ENCODE measurements at regions not wholly inside any gene's neighbourhood (a gene's known extent, or its start where the extent isn't known, plus 50 kb on each side); places are given as distances from the start of the nearest gene placed in this dataset.
"Not testable (repeated sequence)": the region's sequence is repeated elsewhere in the genome, so short reads cannot be mapped to it uniquely, and the experiment has no call there.

- H3K36me3 Mint-ChIP-seq (ENCODE audit: low read depth); H3K9me3 Mint-ChIP-seq (ENCODE audit: low read depth): not testable (repeated sequence)
Observed at GRCh38 chr2:111510384-111510783, 373.6 kb downstream of the ANAPC1 start.

GRCh38 chr2:111511062-111511461, 372.9 kb downstream of the ANAPC1 start:
- not testable (repeated sequence) for H3K4me3 Mint-ChIP-seq (ENCODE audit: unreplicated experiment); H3K9me3 Mint-ChIP-seq (ENCODE audit: low read depth); DNase-seq (ENCODE audit: low spot score); H3K27me3 Mint-ChIP-seq (ENCODE audit: low read depth); H3K36me3 Mint-ChIP-seq (ENCODE audit: low read depth); H3K27ac Mint-ChIP-seq (ENCODE audit: unreplicated experiment); H3K4me1 Mint-ChIP-seq (ENCODE audit: low read depth)

More at GRCh38 chr2:111510384-111510783, 373.6 kb downstream of the ANAPC1 start:
- H3K27ac Mint-ChIP-seq (ENCODE audit: unreplicated experiment); H3K4me1 Mint-ChIP-seq (ENCODE audit: low read depth); H3K4me3 Mint-ChIP-seq (ENCODE audit: unreplicated experiment); DNase-seq (ENCODE audit: low spot score); H3K27me3 Mint-ChIP-seq (ENCODE audit: low read depth): not testable (repeated sequence)

DNA sequence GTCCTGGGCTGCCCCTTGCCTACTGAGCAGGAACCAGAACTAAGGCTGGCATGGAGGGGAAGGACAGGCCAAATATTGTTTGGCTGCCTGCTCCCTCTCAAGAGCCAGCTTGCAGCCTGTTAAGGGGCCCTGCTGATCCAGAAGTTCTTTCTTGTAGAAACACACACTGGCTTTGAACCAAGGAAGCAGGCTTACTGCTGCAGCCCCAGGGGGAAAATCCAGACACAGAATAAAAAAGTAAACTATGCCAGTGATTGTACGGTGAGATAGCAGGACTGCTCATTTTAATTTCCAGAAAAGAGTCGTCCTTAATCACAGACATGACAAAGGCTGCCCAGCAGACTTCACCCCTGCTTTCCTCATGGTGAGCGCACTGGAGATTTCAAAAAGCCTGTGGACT, 371.6 kb downstream of the ANAPC1 start:
- H3K9me3 Mint-ChIP-seq (ENCODE audit: low read depth); H3K4me3 Mint-ChIP-seq (ENCODE audit: unreplicated experiment); DNase-seq (ENCODE audit: low spot score); H3K4me1 Mint-ChIP-seq (ENCODE audit: low read depth); H3K27ac Mint-ChIP-seq (ENCODE audit: unreplicated experiment); H3K27me3 Mint-ChIP-seq (ENCODE audit: low read depth); H3K36me3 Mint-ChIP-seq (ENCODE audit: low read depth): not testable (repeated sequence)

GRCh38 chr2:111514138-111514537, 369.9 kb downstream of the ANAPC1 start:
- H3K27ac Mint-ChIP-seq (ENCODE audit: unreplicated experiment); H3K9me3 Mint-ChIP-seq (ENCODE audit: low read depth); H3K4me3 Mint-ChIP-seq (ENCODE audit: unreplicated experiment); H3K36me3 Mint-ChIP-seq (ENCODE audit: low read depth); DNase-seq (ENCODE audit: low spot score); H3K27me3 Mint-ChIP-seq (ENCODE audit: low read depth); H3K4me1 Mint-ChIP-seq (ENCODE audit: low read depth): not testable (repeated sequence)

GRCh38 chr2:111517050-111517720, 366.8 kb downstream of the ANAPC1 start:
- not testable (repeated sequence) for H3K9me3 Mint-ChIP-seq (ENCODE audit: low read depth); H3K36me3 Mint-ChIP-seq (ENCODE audit: low read depth); H3K27ac Mint-ChIP-seq (ENCODE audit: unreplicated experiment); H3K27me3 Mint-ChIP-seq (ENCODE audit: low read depth); H3K4me3 Mint-ChIP-seq (ENCODE audit: unreplicated experiment); DNase-seq (ENCODE audit: low spot score)
- peaks cover 19% of the 10 kb centered on the region for H3K4me1 Mint-ChIP-seq (ENCODE audit: low read depth)

DNA sequence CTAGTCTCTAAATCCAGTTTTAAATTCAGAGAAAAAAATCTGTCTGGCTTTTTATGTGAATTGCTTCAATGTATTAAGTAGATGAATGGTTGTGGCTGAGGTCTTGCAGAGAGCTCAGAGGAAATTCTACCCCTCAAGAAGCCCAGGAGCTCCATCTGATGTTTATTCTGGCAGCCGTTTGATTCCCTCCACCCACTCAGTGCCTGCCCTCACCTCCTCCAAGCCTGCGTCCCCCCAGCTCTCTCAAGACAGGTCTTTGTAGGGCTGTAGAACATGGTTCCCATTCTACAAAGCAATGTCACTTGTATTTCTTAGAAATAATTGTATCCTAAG, 366.3 kb downstream of the ANAPC1 start:
- peaks cover 21% of the 10 kb centered on the region for H3K4me1 Mint-ChIP-seq (ENCODE audit: low read depth)
- not testable (repeated sequence) for H3K4me3 Mint-ChIP-seq (ENCODE audit: unreplicated experiment); H3K27ac Mint-ChIP-seq (ENCODE audit: unreplicated experiment); H3K9me3 Mint-ChIP-seq (ENCODE audit: low read depth); H3K27me3 Mint-ChIP-seq (ENCODE audit: low read depth); H3K36me3 Mint-ChIP-seq (ENCODE audit: low read depth); DNase-seq (ENCODE audit: low spot score)

- Mint-ChIP-seq H3K4me3 (ENCODE audit: unreplicated experiment) (no peak overlapping the region), H3K36me3 (ENCODE audit: low read depth) (no peaks in the 10 kb centered on the region), H3K4me1 (ENCODE audit: low read depth) (peaks cover 34% of the 10 kb centered on the region), H3K9me3 (ENCODE audit: low read depth) (no peaks in the 10 kb centered on the region), H3K27me3 (ENCODE audit: low read depth) (no peaks in the 10 kb centered on the region), H3K27ac (ENCODE audit: unreplicated experiment) (no peak overlapping the region)
- no peak for TF ChIP-seq CTCF (IDR thresholded peaks at IDR 0.05)
- no peak for DNase-seq (ENCODE audit: low spot score)
Observed at GRCh38 chr2:111519071-111519470, 364.9 kb downstream of the ANAPC1 start.

GRCh38 chr2:111522231-111522768, 361.7 kb downstream of the ANAPC1 start:
- no peak for TF ChIP-seq CTCF (IDR thresholded peaks at IDR 0.05)
- no peaks in the 10 kb centered on the region for H3K36me3 Mint-ChIP-seq (ENCODE audit: low read depth)
- no peak for DNase-seq (ENCODE audit: low spot score)
- H3K4me3 Mint-ChIP-seq (ENCODE audit: unreplicated experiment): no peak overlapping the region
- H3K27me3 Mint-ChIP-seq (ENCODE audit: low read depth): no peaks in the 10 kb centered on the region
- no peaks in the 10 kb centered on the region for H3K9me3 Mint-ChIP-seq (ENCODE audit: low read depth)
- H3K4me1 Mint-ChIP-seq (ENCODE audit: low read depth): peaks cover 34% of the 10 kb centered on the region
- H3K27ac Mint-ChIP-seq (ENCODE audit: unreplicated experiment): no peak overlapping the region

Measured in chondrocyte (in vitro differentiated cells).